ENCODE measurements at regions not wholly inside any gene's neighbourhood (a gene's known extent, or its start where the extent isn't known, plus 50 kb on each side); places are given as distances from the start of the nearest gene placed in this dataset.

DNA sequence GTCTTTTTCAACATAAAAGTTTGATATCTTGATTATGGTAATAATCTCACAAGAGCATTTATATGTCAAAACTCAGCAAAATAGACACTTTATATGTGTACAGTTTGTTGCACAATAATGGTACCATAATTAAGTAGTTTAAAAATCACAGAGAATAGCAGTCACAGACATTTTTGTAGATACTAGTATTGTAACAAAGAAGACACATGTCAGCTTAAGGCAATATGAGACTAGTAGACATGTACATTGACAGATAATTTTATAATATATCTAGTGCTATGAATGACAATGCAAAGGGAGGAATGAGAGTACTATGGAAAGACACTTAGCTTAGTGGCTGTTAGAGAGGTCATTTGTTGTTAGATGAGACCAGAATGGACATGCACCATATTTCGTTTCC, 1490.6 kb upstream of the CDH6 start:
- H3K27me3 ChIP-seq, result no peaks in the 10 kb centered on the region
- TF ChIP-seq POLR2A (IDR thresholded peaks at IDR 0.05) (no peak), CTCF (IDR thresholded peaks at IDR 0.05) (no peak), POLR2AphosphoS5 (IDR thresholded peaks at IDR 0.05) (no peak)
- H3K4me3 ChIP-seq, result no peak overlapping the region
- no peak for DNase-seq (ENCODE audit: low spot score in 2 of 2)
- intact Hi-C loops (cut with DNase I; ENCODE audit: low total_unique reads), result no loop called here
- peaks cover 3% of the 10 kb centered on the region for H3K36me3 ChIP-seq
- H3K27ac ChIP-seq, result no peak overlapping the region
- H3K4me1 ChIP-seq, result no peaks in the 10 kb centered on the region
- H3K9me3 ChIP-seq, result peaks cover 0 to 3% of the 10 kb centered on the region in 2 donors

DNA sequence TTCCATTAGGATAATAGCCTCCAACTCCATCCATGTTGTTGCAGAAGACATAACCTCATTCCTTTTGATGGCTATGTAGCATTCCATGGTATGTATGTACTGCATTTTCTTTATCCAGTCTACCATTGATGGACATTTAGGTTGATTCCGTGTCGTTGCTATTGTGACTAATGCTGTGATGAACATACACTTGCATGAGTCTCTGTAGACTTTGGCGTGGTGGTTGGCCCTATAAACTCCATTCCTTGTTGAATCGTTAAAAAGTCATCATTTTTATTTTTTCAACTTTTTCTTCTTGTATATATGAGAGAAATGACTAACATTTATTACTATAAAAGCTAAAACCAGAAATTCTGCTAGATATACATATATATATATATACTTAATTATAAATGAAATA, 1491.9 kb upstream of the CDH6 start:
- H3K36me3 ChIP-seq, result peaks cover 3% of the 10 kb centered on the region
- no peak for TF ChIP-seq POLR2A (IDR thresholded peaks at IDR 0.05)
- no peak for TF ChIP-seq POLR2AphosphoS5 (IDR thresholded peaks at IDR 0.05)
- TF ChIP-seq CTCF (IDR thresholded peaks at IDR 0.05), result no peak
- H3K9me3 ChIP-seq, result peaks cover 0 to 3% of the 10 kb centered on the region in 2 donors
- intact Hi-C loops (cut with DNase I; ENCODE audit: low total_unique reads), result no loop called here
- H3K27me3 ChIP-seq, result no peaks in the 10 kb centered on the region
- H3K4me3 ChIP-seq, result no peak overlapping the region
- no peak overlapping the region for H3K27ac ChIP-seq
- no peak for DNase-seq (ENCODE audit: low spot score in 2 of 2)
- H3K4me1 ChIP-seq, result no peaks in the 10 kb centered on the region

GRCh38 chr5:29697785-29698414, 1495.6 kb upstream of the CDH6 start:
- H3K27me3 ChIP-seq, result no peaks in the 10 kb centered on the region
- no peaks in the 10 kb centered on the region for H3K4me1 ChIP-seq
- H3K36me3 ChIP-seq, result peaks cover 3% of the 10 kb centered on the region
- no peak overlapping the region for H3K27ac ChIP-seq
- intact Hi-C loops (cut with DNase I; ENCODE audit: low total_unique reads), result no loop called here
- no peak for TF ChIP-seq POLR2AphosphoS5 (IDR thresholded peaks at IDR 0.05)
- TF ChIP-seq CTCF (IDR thresholded peaks at IDR 0.05), result no peak
- no peak for TF ChIP-seq POLR2A (IDR thresholded peaks at IDR 0.05)
- no peak for DNase-seq (ENCODE audit: low spot score in 2 of 2)
- no peak overlapping the region for H3K4me3 ChIP-seq
- H3K9me3 ChIP-seq, result no peaks in the 10 kb centered on the region

DNA sequence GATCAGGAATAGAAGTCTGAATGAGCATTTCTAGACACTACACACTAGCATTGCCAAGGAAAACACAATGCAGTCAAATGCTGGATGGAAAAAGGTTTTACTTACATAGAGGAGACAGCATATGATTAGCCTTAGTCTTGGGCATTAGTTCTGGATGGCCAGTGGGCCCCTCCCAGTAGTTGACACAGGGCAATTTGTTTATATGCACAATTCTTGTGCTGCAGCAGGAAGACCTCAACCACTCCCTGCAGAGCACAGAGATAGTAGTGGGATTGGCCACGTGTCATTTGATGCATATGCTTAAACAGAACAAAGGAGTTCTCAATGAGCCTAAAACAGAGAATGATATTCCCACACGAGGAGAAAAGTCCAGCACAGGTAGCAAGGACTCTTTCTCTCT, 1496.2 kb upstream of the CDH6 start:
- H3K27ac ChIP-seq, result no peak overlapping the region
- H3K9me3 ChIP-seq, result no peaks in the 10 kb centered on the region
- H3K27me3 ChIP-seq, result no peaks in the 10 kb centered on the region
- no peaks in the 10 kb centered on the region for H3K4me1 ChIP-seq
- peaks cover 3% of the 10 kb centered on the region for H3K36me3 ChIP-seq
- DNase-seq (ENCODE audit: low spot score in 2 of 2), result no peak
- no peak overlapping the region for H3K4me3 ChIP-seq
- TF ChIP-seq POLR2AphosphoS5 (IDR thresholded peaks at IDR 0.05) (no peak), CTCF (IDR thresholded peaks at IDR 0.05) (no peak), POLR2A (IDR thresholded peaks at IDR 0.05) (no peak)
- intact Hi-C loops (cut with DNase I; ENCODE audit: low total_unique reads), result no loop called here

DNA sequence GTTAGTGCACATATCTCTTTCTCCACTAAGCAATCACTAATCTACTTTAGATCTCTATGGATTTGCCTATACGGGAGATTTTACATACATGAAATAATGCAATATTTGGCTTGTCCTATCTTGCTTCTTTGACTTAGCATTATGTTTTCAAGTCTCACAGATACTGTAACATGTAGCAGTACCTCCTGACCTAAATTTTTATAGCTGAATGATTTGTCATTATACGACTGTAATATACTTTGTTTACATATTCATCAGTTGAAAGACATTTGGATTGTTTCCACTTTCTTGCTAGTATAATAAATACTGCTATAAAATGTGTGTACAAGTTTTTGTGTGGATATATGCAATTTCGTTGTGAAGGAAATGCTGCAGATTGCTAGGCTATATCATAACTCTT, 1520.8 kb upstream of the CDH6 start:
- H3K4me3 ChIP-seq, result no peak overlapping the region
- H3K27ac ChIP-seq, result no peak overlapping the region
- H3K36me3 ChIP-seq, result no peaks in the 10 kb centered on the region
- DNase-seq (ENCODE audit: low spot score in 2 of 2), result no peak
- intact Hi-C loops (cut with DNase I; ENCODE audit: low total_unique reads), result no loop called here
- TF ChIP-seq POLR2AphosphoS5 (IDR thresholded peaks at IDR 0.05), result no peak
- TF ChIP-seq POLR2A (IDR thresholded peaks at IDR 0.05), result no peak
- TF ChIP-seq CTCF (IDR thresholded peaks at IDR 0.05), result no peak
- peaks cover 0 to 9% of the 10 kb centered on the region in 2 donors for H3K9me3 ChIP-seq
- H3K4me1 ChIP-seq, result no peaks in the 10 kb centered on the region
- H3K27me3 ChIP-seq, result no peaks in the 10 kb centered on the region
